Esophagus muscularis mucosa (tissue), 4 donors: ENCODE measurements at regions not wholly inside any gene's neighbourhood (a gene's known extent, or its start where the extent isn't known, plus 50 kb on each side); places are given as distances from the start of the nearest gene placed in this dataset.

Source experiments
- CTCF ChIP-seq, 3 experiments: fragments of 200-600 bp in 2 of 3; fragments of 450-650 bp in 1 of 3; sonication (generic) in 2 of 3; IDR thresholded peaks; one replicate each; pipeline ENCODE4 v1.5.1; 2017 to 2019; ENCODE audit warnings: antibody characterized with exemption in 3 of 3, mild to moderate bottlenecking in 2 of 3, moderate library complexity in 1 of 3
- EP300 ChIP-seq: sonication (generic); formaldehyde crosslinking; IDR thresholded peaks from one replicate; pipeline ENCODE4 v1.6.1; 2017; ENCODE audit warnings: antibody characterized with exemption
- POLR2A ChIP-seq: fragments of 450-650 bp; IDR thresholded peaks from one replicate; pipeline ENCODE4 v1.6.1; 2017; ENCODE audit warnings: antibody characterized with exemption, moderate library complexity, mild to moderate bottlenecking, low read depth

- TF ChIP-seq CTCF (IDR thresholded peaks at IDR 0.05) (no peak), EP300 (no peak), POLR2A (no peak)
Measured at GRCh38 chr9:99478469-99479027, 256.5 kb downstream of the SEC61B start.
